A549 (cell line): ENCODE measurements at regions not wholly inside any gene's neighbourhood (a gene's known extent, or its start where the extent isn't known, plus 50 kb on each side); places are given as distances from the start of the nearest gene placed in this dataset.

Experiments used
- ATAC-seq, 2 experiments: fragments of 200-7000 bp in 1 of 2; fragments of >200 bp in 1 of 2; cut with Nextera tagmentation in 1 of 2; cut with Tn5 transposase in 1 of 2; 3 replicates each; pipeline versions ENCODE4 v1.8.0 to v1.9.1; 2018 to 2020; ENCODE audit warnings: mild to moderate bottlenecking in 1 of 2, moderate library complexity in 1 of 2
- CTCF ChIA-PET: fragments of 300-600 bp; sonication (Branson Sonifier 250); formaldehyde crosslinking; extraction: SDS; loops from one replicate; lab custom pipeline; 2021; ENCODE audit warnings: antibody characterized with exemption, inconsistent platforms; lab: Yijun Ruan, JAX
- POLR2A ChIA-PET: fragments of 350-600 bp; formaldehyde crosslinking; extraction: SDS; loops from one replicate; lab custom pipeline; 2021; ENCODE audit warnings: antibody characterized with exemption, inconsistent platforms; lab: Yijun Ruan, JAX
- DNase-seq, 2 experiments: peaks; one replicate each; pipeline versions ENCODE4 v3.0.0 to v3.0.0-alpha.2; 2011 to 2016; ENCODE audit warnings: low read depth in 1 of 2, low spot score in 1 of 2
- FAIRE-seq: peaks from 2 replicates; lab custom pipeline; 2011; peaks lifted over from hg19 to GRCh38; lab: Jason Lieb, UNC
- H3K27ac ChIP-seq, 2 experiments: fragments of >200 bp; sonication (Bioruptor Twin); formaldehyde crosslinking; 3 replicates each; pipeline ENCODE4 v1.5.1; 2016 to 2017
- H3K4me1 ChIP-seq: fragments of >200 bp; sonication (Bioruptor Twin); formaldehyde crosslinking; 3 replicates; pipeline ENCODE4 v1.6.1; 2016
- H3K4me2 ChIP-seq: fragments of >200 bp; sonication (Bioruptor Twin); formaldehyde crosslinking; 3 replicates; pipeline ENCODE4 v1.6.1; 2016
- H3K4me3 ChIP-seq: fragments of >200 bp; sonication (Bioruptor Twin); formaldehyde crosslinking; 3 replicates; pipeline ENCODE4 v1.5.1; 2016
- H3K9me3 ChIP-seq: fragments of >200 bp; sonication (Bioruptor Twin); formaldehyde crosslinking; 3 replicates; pipeline ENCODE4 v1.6.1; 2016
- BCL3 ChIP-seq: fragments of >200 bp; sonication (Bioruptor Twin); formaldehyde crosslinking; IDR thresholded peaks from 3 replicates; pipeline ENCODE4 v1.6.1; 2016
- CBX2 ChIP-seq: fragments of 200-600 bp; sonication (generic); IDR thresholded peaks from 2 replicates; pipeline ENCODE4 v1.6.1; 2016; ENCODE audit warnings: low read depth, mild to moderate bottlenecking, borderline replicate concordance
- CBX8 ChIP-seq: fragments of 200-600 bp; sonication (generic); IDR thresholded peaks from 2 replicates; pipeline ENCODE4 v1.6.1; 2016
- CEBPB ChIP-seq, 2 experiments: fragments of >200 bp in 1 of 2; sonication (Bioruptor Twin) in 1 of 2; formaldehyde crosslinking in 1 of 2; IDR thresholded peaks; 2 replicates each; pipeline ENCODE4 v1.6.1; 2012 to 2016
- CHD4 ChIP-seq: fragments of 200-600 bp; sonication (generic); IDR thresholded peaks from 2 replicates; pipeline ENCODE4 v1.6.1; 2016; ENCODE audit warnings: antibody characterized with exemption, mild to moderate bottlenecking, borderline replicate concordance
- CTCF ChIP-seq: fragments of >200 bp; sonication (Bioruptor Twin); formaldehyde crosslinking; IDR thresholded peaks from 3 replicates; pipeline ENCODE4 v1.5.1; 2016
- GATA3 ChIP-seq: IDR thresholded peaks from 2 replicates; pipeline ENCODE4 v1.6.1; 2012; ENCODE audit warnings: borderline replicate concordance
- KDM1A ChIP-seq: fragments of 200-600 bp; sonication (generic); IDR thresholded peaks from 2 replicates; pipeline ENCODE4 v1.6.1; 2016; ENCODE audit warnings: low read depth, mild to moderate bottlenecking
- KDM5A ChIP-seq: fragments of 200-600 bp; sonication (generic); IDR thresholded peaks from 2 replicates; pipeline ENCODE4 v1.6.1; 2016; ENCODE audit warnings: antibody characterized with exemption, mild to moderate bottlenecking
- MYC ChIP-seq: IDR thresholded peaks from 2 replicates; pipeline ENCODE4 v1.6.1; 2012; ENCODE audit warnings: mild to moderate bottlenecking, inconsistent platforms, low read length, improper control_type of control experiment, borderline replicate concordance
- NPAS2 ChIP-seq: fragments of 250-450 bp; sonication (Bioruptor Pico); IDR thresholded peaks from 2 replicates; pipeline ENCODE4 v1.8.0; 2022; ENCODE audit warnings: mild to moderate bottlenecking, moderate library complexity, borderline replicate concordance
- PBX3 ChIP-seq: IDR thresholded peaks from 2 replicates; pipeline ENCODE4 v1.6.1; 2012
- PHF8 ChIP-seq: fragments of 200-600 bp; sonication (generic); IDR thresholded peaks from 2 replicates; pipeline ENCODE4 v1.6.1; 2016; ENCODE audit warnings: low read depth, mild to moderate bottlenecking, antibody characterized with exemption, moderate library complexity, borderline replicate concordance
- POLR2AphosphoS2 ChIP-seq: conservative IDR thresholded peaks from 2 replicates; pipeline ENCODE4 v1.6.1; 2012; ENCODE audit warnings: low read length, improper control_type of control experiment, inconsistent platforms
- RCOR1 ChIP-seq: fragments of 150-350 bp; IDR thresholded peaks from 2 replicates; pipeline ENCODE4 v1.6.1; 2014; ENCODE audit warnings: antibody characterized with exemption, low read length, low read depth
- REST ChIP-seq: fragments of 200-600 bp; sonication (generic); IDR thresholded peaks from 2 replicates; pipeline ENCODE4 v1.6.1; 2016; ENCODE audit warnings: antibody characterized with exemption, mild to moderate bottlenecking, moderate library complexity
- RFX5 ChIP-seq: fragments of 450-650 bp; IDR thresholded peaks from 2 replicates; pipeline ENCODE4 v1.7.1; 2014; ENCODE audit warnings: antibody characterized with exemption, mild to moderate bottlenecking, moderate library complexity
- RNF2 ChIP-seq: fragments of 200-600 bp; sonication (generic); IDR thresholded peaks from 2 replicates; pipeline ENCODE4 v1.6.1; 2016; ENCODE audit warnings: low read depth, mild to moderate bottlenecking, antibody characterized with exemption, moderate library complexity, borderline replicate concordance
- SMC3 ChIP-seq: fragments of >200 bp; sonication (Bioruptor Twin); formaldehyde crosslinking; IDR thresholded peaks from 3 replicates; pipeline ENCODE4 v1.6.1; 2018; ENCODE audit warnings: inconsistent platforms
- ZFP36 ChIP-seq: fragments of 450-650 bp; IDR thresholded peaks from 2 replicates; pipeline ENCODE4 v1.6.1; 2014; ENCODE audit warnings: borderline replicate concordance; ENCODE audit not compliant: partially characterized antibody
- WGBS: methylation state at CpG from one replicate; pipeline ENCODE4 v1.1.6; 2017; ENCODE audit errors: missing lambda C conversion rate; 5-methylcytosine and 5-hydroxymethylcytosine counted together

- Histone ChIP-seq H3K9me3 (no peaks in the 10 kb centered on the region), H3K4me3 (no peak overlapping the region), H3K4me1 (no peaks in the 10 kb centered on the region), H3K27ac (no peak overlapping the region), H3K4me2 (no peak overlapping the region)
- no peak for DNase-seq
- POLR2A ChIA-PET: no interaction called here
- ATAC-seq: no peak
- CTCF ChIA-PET: interaction anchor here (0.6 kb wide), 1 partner anchor 38 kb away, joined by 3 read pairs; no protein-coding TSS in a partner anchor
- no peak for FAIRE-seq
- 22% methylated on average over 1 of the region's 1 CpG for WGBS
- TF ChIP-seq CBX2: no peak
- TF ChIP-seq SMC3: no peak
- no peak for TF ChIP-seq POLR2AphosphoS2
- TF ChIP-seq RNF2: no peak
- no peak for TF ChIP-seq CEBPB (IDR thresholded peaks at IDR 0.05)
- TF ChIP-seq CTCF: no peak
- no peak for TF ChIP-seq PHF8
- TF ChIP-seq CHD4: no peak
- no peak for TF ChIP-seq KDM1A
- no peak for TF ChIP-seq PBX3
- TF ChIP-seq REST: no peak
- no peak for TF ChIP-seq CBX8
- no peak for TF ChIP-seq RCOR1
- no peak for TF ChIP-seq GATA3
- TF ChIP-seq KDM5A: no peak
- no peak for TF ChIP-seq BCL3
- no peak for TF ChIP-seq RFX5
- no peak for TF ChIP-seq MYC
Observed at GRCh38 chr1:62955666-62956065, 171.7 kb downstream of the ATG4C start.

- no peak overlapping the region for H3K4me3 ChIP-seq
- DNase-seq (no peak), ATAC-seq (no peak), FAIRE-seq (no peak)
- CTCF ChIA-PET: no interaction called here
- POLR2A ChIA-PET: no interaction called here
- H3K9me3 ChIP-seq: no peaks in the 10 kb centered on the region
- H3K4me1 ChIP-seq: no peaks in the 10 kb centered on the region
- no peak for TF ChIP-seq PHF8
- TF ChIP-seq ZFP36: no peak
- no peak for TF ChIP-seq BCL3
- TF ChIP-seq NPAS2 (CRISPR knock-in tag): no peak
- 13% methylated on average over 4 of the region's 4 CpGs for WGBS
- no peak overlapping the region for H3K27ac ChIP-seq
- H3K4me2 ChIP-seq: no peak overlapping the region
Observed at GRCh38 chr1:62962014-62962812, 178.3 kb downstream of the ATG4C start.
